ENCODE measurements at regions not wholly inside any gene's neighbourhood (a gene's known extent, or its start where the extent isn't known, plus 50 kb on each side); places are given as distances from the start of the nearest gene placed in this dataset.

GRCh38 chr17:51563961-51564360 lies 303.6 kb downstream of the UTP18 start:
- no peak for DNase-seq

DNA sequence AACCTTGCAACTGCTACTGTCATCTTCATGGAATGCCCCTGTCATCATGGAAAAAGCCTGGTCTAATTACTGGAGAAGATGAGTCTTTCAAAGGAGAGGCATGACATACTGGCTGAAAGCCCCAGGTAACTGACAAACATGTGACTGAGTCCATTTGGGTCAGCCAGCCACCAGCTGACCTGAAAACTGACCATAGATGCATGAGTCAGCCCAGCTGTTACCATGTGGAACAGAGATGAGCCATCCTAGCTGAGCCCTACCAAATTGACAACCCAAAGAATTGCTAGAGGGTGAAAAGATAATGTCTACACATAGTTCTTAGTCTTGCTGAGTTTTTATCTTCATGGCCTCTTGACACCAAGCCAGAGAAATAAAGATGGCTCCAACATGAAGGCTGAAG lies 311.8 kb downstream of the UTP18 start:
- no peak for DNase-seq
